ENCODE measurements at regions not wholly inside any gene's neighbourhood (a gene's known extent, or its start where the extent isn't known, plus 50 kb on each side); places are given as distances from the start of the nearest gene placed in this dataset.
A peak's percentile ranks its signal among the peaks of the same experiment; 100 is the strongest.

DNA sequence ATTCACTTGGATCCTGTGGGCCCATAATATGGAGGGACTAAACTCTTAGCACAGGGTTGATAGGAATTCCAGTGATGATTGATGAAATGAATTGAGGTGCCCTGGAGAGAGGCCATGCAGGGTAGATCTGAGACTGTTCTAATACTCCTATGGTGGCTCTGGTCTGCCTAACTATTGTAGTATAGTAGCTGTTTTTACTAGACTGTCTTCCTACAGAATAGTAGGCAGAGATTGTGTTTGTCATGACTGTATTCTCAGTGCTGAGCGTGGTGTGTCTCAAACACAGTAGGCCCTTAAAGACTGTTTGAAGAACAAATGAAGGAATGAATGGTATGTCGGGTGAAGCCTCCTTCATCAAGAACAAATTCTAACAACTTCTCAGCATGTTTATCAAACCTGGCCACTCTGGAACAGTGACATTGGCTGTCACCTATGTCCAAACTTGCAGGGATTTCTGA is 107.0 kb upstream of the SESN3 start:
- no peak overlapping the region for H3K4me3 ChIP-seq (ENCODE audit: low read length in 2 of 2)
- peak overlapping the region; percentile 23 to 65 for H3K27ac ChIP-seq (ENCODE audit: low read depth in 2 of 2, low read length in 2 of 2)
- no peaks in the 10 kb centered on the region for H3K36me3 ChIP-seq (ENCODE audit: control insufficient read depth in 2 of 2, insufficient read depth in 2 of 2, low read length in 2 of 2)
- no peak overlapping the region for H3K9ac ChIP-seq (ENCODE audit: low read depth in 1 of 2, low read length in 2 of 2)
- H3K9me3 ChIP-seq (ENCODE audit: control insufficient read depth in 2 of 2, low read length in 2 of 2) = no peaks in the 10 kb centered on the region
- no peaks in the 10 kb centered on the region for H3K27me3 ChIP-seq (ENCODE audit: control insufficient read depth in 2 of 2, insufficient read depth in 2 of 2, low read length in 2 of 2)
- peaks cover 2 to 12% of the 10 kb centered on the region in 2 donors for H3K4me1 ChIP-seq (ENCODE audit: control insufficient read depth in 2 of 2, insufficient read depth in 2 of 2, low read length in 2 of 2)

GRCh38 chr11:95337175-95337957 is 106.4 kb upstream of the SESN3 start:
- no peak overlapping the region for H3K9ac ChIP-seq (ENCODE audit: low read depth in 1 of 2, low read length in 2 of 2)
- H3K27me3 ChIP-seq (ENCODE audit: control insufficient read depth in 2 of 2, insufficient read depth in 2 of 2, low read length in 2 of 2) = no peaks in the 10 kb centered on the region
- H3K4me1 ChIP-seq (ENCODE audit: control insufficient read depth in 2 of 2, insufficient read depth in 2 of 2, low read length in 2 of 2) = peaks cover 2 to 12% of the 10 kb centered on the region in 2 donors
- peak overlapping the region; percentile 23 to 65 for H3K27ac ChIP-seq (ENCODE audit: low read depth in 2 of 2, low read length in 2 of 2)
- no peaks in the 10 kb centered on the region for H3K36me3 ChIP-seq (ENCODE audit: control insufficient read depth in 2 of 2, insufficient read depth in 2 of 2, low read length in 2 of 2)
- no peaks in the 10 kb centered on the region for H3K9me3 ChIP-seq (ENCODE audit: control insufficient read depth in 2 of 2, low read length in 2 of 2)
- peak overlapping the region in 1 of 2 donors; percentile 29 for H3K4me3 ChIP-seq (ENCODE audit: low read length in 2 of 2)

GRCh38 chr11:95335989-95336388 is 105.0 kb upstream of the SESN3 start:
- Histone ChIP-seq H3K4me1 (ENCODE audit: control insufficient read depth in 2 of 2, insufficient read depth in 2 of 2, low read length in 2 of 2) (peaks cover 2 to 12% of the 10 kb centered on the region in 2 donors), H3K27ac (ENCODE audit: low read depth in 2 of 2, low read length in 2 of 2) (no peak overlapping the region)

GRCh38 chr11:95331161-95331560 is 100.2 kb upstream of the SESN3 start:
- H3K27me3 ChIP-seq (ENCODE audit: control insufficient read depth in 2 of 2, insufficient read depth in 2 of 2, low read length in 2 of 2) = no peaks in the 10 kb centered on the region
- H3K9ac ChIP-seq (ENCODE audit: low read depth in 1 of 2, low read length in 2 of 2) = no peak overlapping the region
- H3K4me3 ChIP-seq (ENCODE audit: low read length in 2 of 2) = no peak overlapping the region
- H3K36me3 ChIP-seq (ENCODE audit: control insufficient read depth in 2 of 2, insufficient read depth in 2 of 2, low read length in 2 of 2) = no peaks in the 10 kb centered on the region
- no peak overlapping the region for H3K27ac ChIP-seq (ENCODE audit: low read depth in 2 of 2, low read length in 2 of 2)
- H3K4me1 ChIP-seq (ENCODE audit: control insufficient read depth in 2 of 2, insufficient read depth in 2 of 2, low read length in 2 of 2) = no peaks in the 10 kb centered on the region
- H3K9me3 ChIP-seq (ENCODE audit: control insufficient read depth in 2 of 2, low read length in 2 of 2) = no peaks in the 10 kb centered on the region

More at GRCh38 chr11:95335989-95336388, 105.0 kb upstream of the SESN3 start:
- Histone ChIP-seq H3K36me3 (ENCODE audit: control insufficient read depth in 2 of 2, insufficient read depth in 2 of 2, low read length in 2 of 2) (no peaks in the 10 kb centered on the region), H3K9me3 (ENCODE audit: control insufficient read depth in 2 of 2, low read length in 2 of 2) (no peaks in the 10 kb centered on the region), H3K27me3 (ENCODE audit: control insufficient read depth in 2 of 2, insufficient read depth in 2 of 2, low read length in 2 of 2) (no peaks in the 10 kb centered on the region), H3K9ac (ENCODE audit: low read depth in 1 of 2, low read length in 2 of 2) (no peak overlapping the region), H3K4me3 (ENCODE audit: low read length in 2 of 2) (no peak overlapping the region)

DNA sequence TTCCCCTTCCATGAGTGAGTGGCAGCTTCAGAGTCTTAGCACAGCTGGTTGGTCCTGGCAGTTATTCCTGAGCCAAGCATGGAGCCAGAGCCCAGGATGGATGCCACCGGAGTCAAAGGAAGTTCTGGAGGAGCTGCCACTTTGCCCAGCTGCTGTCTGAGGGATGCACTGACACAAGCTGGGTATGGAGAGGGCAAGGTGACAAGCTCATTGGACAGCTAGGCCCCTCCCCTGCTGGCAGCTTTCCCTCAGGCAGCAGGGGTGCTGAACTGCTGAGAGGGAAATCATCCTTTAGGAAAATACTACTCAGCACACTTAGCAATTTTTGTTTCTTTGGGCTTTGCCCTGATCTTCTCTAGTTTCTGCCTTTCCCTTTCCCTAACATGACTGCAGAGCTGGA is 99.3 kb upstream of the SESN3 start:
- Histone ChIP-seq H3K36me3 (ENCODE audit: control insufficient read depth in 2 of 2, insufficient read depth in 2 of 2, low read length in 2 of 2) (no peaks in the 10 kb centered on the region), H3K4me1 (ENCODE audit: control insufficient read depth in 2 of 2, insufficient read depth in 2 of 2, low read length in 2 of 2) (no peaks in the 10 kb centered on the region), H3K27ac (ENCODE audit: low read depth in 2 of 2, low read length in 2 of 2) (no peak overlapping the region), H3K9ac (ENCODE audit: low read depth in 1 of 2, low read length in 2 of 2) (no peak overlapping the region), H3K4me3 (ENCODE audit: low read length in 2 of 2) (no peak overlapping the region), H3K27me3 (ENCODE audit: control insufficient read depth in 2 of 2, insufficient read depth in 2 of 2, low read length in 2 of 2) (no peaks in the 10 kb centered on the region), H3K9me3 (ENCODE audit: control insufficient read depth in 2 of 2, low read length in 2 of 2) (no peaks in the 10 kb centered on the region)

- H3K9me3 ChIP-seq (ENCODE audit: control insufficient read depth in 2 of 2, low read length in 2 of 2) = no peaks in the 10 kb centered on the region
- H3K4me3 ChIP-seq (ENCODE audit: low read length in 2 of 2) = no peak overlapping the region
- H3K27ac ChIP-seq (ENCODE audit: low read depth in 2 of 2, low read length in 2 of 2) = no peak overlapping the region
- no peaks in the 10 kb centered on the region for H3K27me3 ChIP-seq (ENCODE audit: control insufficient read depth in 2 of 2, insufficient read depth in 2 of 2, low read length in 2 of 2)
- H3K36me3 ChIP-seq (ENCODE audit: control insufficient read depth in 2 of 2, insufficient read depth in 2 of 2, low read length in 2 of 2) = no peaks in the 10 kb centered on the region
- no peak overlapping the region for H3K9ac ChIP-seq (ENCODE audit: low read depth in 1 of 2, low read length in 2 of 2)
- H3K4me1 ChIP-seq (ENCODE audit: control insufficient read depth in 2 of 2, insufficient read depth in 2 of 2, low read length in 2 of 2) = no peaks in the 10 kb centered on the region
These were observed 96.4 kb upstream of the SESN3 start for GRCh38 chr11:95327273-95327948.

DNA sequence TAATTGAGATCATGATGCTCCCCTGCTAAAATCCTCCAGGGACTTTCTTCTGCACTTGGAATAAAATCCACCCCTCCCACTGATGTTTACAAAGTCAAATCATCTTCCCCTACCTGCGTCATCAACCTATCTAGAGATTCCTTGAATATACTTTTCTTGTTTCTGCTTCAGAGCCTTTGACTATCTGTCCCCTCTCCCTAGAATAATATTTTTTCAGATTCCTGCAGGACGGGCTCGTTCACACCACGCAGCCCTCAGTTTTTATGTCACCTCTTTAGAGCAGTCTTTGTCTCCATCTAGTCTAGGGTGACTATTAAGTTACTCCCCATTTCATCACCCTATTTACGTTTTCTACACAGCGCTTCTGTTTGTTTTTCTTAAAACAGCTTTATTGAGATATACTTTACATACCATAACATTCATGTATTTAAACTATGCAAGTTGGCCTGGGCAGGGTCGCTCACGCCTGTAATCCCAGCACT is 94.8 kb upstream of the SESN3 start:
- Histone ChIP-seq H3K4me1 (ENCODE audit: control insufficient read depth in 2 of 2, insufficient read depth in 2 of 2, low read length in 2 of 2) (no peaks in the 10 kb centered on the region), H3K4me3 (ENCODE audit: low read length in 2 of 2) (no peak overlapping the region), H3K9ac (ENCODE audit: low read depth in 1 of 2, low read length in 2 of 2) (no peak overlapping the region), H3K9me3 (ENCODE audit: control insufficient read depth in 2 of 2, low read length in 2 of 2) (no peaks in the 10 kb centered on the region), H3K27me3 (ENCODE audit: control insufficient read depth in 2 of 2, insufficient read depth in 2 of 2, low read length in 2 of 2) (no peaks in the 10 kb centered on the region), H3K27ac (ENCODE audit: low read depth in 2 of 2, low read length in 2 of 2) (no peak overlapping the region), H3K36me3 (ENCODE audit: control insufficient read depth in 2 of 2, insufficient read depth in 2 of 2, low read length in 2 of 2) (no peaks in the 10 kb centered on the region)

- H3K27me3 ChIP-seq (ENCODE audit: control insufficient read depth in 2 of 2, insufficient read depth in 2 of 2, low read length in 2 of 2) = no peaks in the 10 kb centered on the region
- H3K4me1 ChIP-seq (ENCODE audit: control insufficient read depth in 2 of 2, insufficient read depth in 2 of 2, low read length in 2 of 2) = no peaks in the 10 kb centered on the region
- H3K4me3 ChIP-seq (ENCODE audit: low read length in 2 of 2) = no peak overlapping the region
- H3K9ac ChIP-seq (ENCODE audit: low read depth in 1 of 2, low read length in 2 of 2) = no peak overlapping the region
- no peak overlapping the region for H3K27ac ChIP-seq (ENCODE audit: low read depth in 2 of 2, low read length in 2 of 2)
- no peaks in the 10 kb centered on the region for H3K9me3 ChIP-seq (ENCODE audit: control insufficient read depth in 2 of 2, low read length in 2 of 2)
- H3K36me3 ChIP-seq (ENCODE audit: control insufficient read depth in 2 of 2, insufficient read depth in 2 of 2, low read length in 2 of 2) = no peaks in the 10 kb centered on the region
These were observed 93.8 kb upstream of the SESN3 start for GRCh38 chr11:95324826-95325225.

- no peak overlapping the region for H3K4me3 ChIP-seq (ENCODE audit: low read length in 2 of 2)
- H3K9me3 ChIP-seq (ENCODE audit: control insufficient read depth in 2 of 2, low read length in 2 of 2) = no peaks in the 10 kb centered on the region
- no peaks in the 10 kb centered on the region for H3K36me3 ChIP-seq (ENCODE audit: control insufficient read depth in 2 of 2, insufficient read depth in 2 of 2, low read length in 2 of 2)
- no peak overlapping the region for H3K9ac ChIP-seq (ENCODE audit: low read depth in 1 of 2, low read length in 2 of 2)
- no peaks in the 10 kb centered on the region for H3K4me1 ChIP-seq (ENCODE audit: control insufficient read depth in 2 of 2, insufficient read depth in 2 of 2, low read length in 2 of 2)
- H3K27ac ChIP-seq (ENCODE audit: low read depth in 2 of 2, low read length in 2 of 2) = no peak overlapping the region
- no peaks in the 10 kb centered on the region for H3K27me3 ChIP-seq (ENCODE audit: control insufficient read depth in 2 of 2, insufficient read depth in 2 of 2, low read length in 2 of 2)
These were observed 91.5 kb upstream of the SESN3 start for GRCh38 chr11:95322539-95322938.

DNA sequence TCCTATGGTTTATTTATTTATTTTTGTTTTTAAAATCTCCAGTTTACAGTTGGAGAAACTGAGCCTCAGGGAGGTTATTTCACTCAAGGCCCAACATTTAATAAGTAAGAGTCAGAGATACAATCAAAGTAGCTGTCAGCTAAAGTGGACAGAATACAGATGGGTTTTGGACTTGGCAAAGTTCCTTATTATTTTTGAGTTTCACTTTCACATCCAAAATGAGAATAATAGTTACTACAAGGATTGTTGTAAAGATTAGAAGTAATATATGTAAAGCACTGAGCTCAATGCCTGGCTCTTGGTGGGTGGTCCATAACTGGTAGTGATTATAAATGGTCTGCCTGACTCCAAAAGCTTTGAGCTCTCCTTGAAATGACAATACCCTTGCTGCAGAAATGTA is 87.5 kb upstream of the SESN3 start:
- H3K9ac ChIP-seq (ENCODE audit: low read depth in 1 of 2, low read length in 2 of 2) = no peak overlapping the region
- no peaks in the 10 kb centered on the region for H3K4me1 ChIP-seq (ENCODE audit: control insufficient read depth in 2 of 2, insufficient read depth in 2 of 2, low read length in 2 of 2)
- H3K36me3 ChIP-seq (ENCODE audit: control insufficient read depth in 2 of 2, insufficient read depth in 2 of 2, low read length in 2 of 2) = no peaks in the 10 kb centered on the region
- no peak overlapping the region for H3K4me3 ChIP-seq (ENCODE audit: low read length in 2 of 2)
- no peak overlapping the region for H3K27ac ChIP-seq (ENCODE audit: low read depth in 2 of 2, low read length in 2 of 2)
- H3K27me3 ChIP-seq (ENCODE audit: control insufficient read depth in 2 of 2, insufficient read depth in 2 of 2, low read length in 2 of 2) = no peaks in the 10 kb centered on the region
- no peaks in the 10 kb centered on the region for H3K9me3 ChIP-seq (ENCODE audit: control insufficient read depth in 2 of 2, low read length in 2 of 2)
